Hypothalamus (tissue), 51 donors: ENCODE measurements at regions not wholly inside any gene's neighbourhood (a gene's known extent, or its start where the extent isn't known, plus 50 kb on each side); places are given as distances from the start of the nearest gene placed in this dataset.
"Not testable (repeated sequence)": the region's sequence is repeated elsewhere in the genome, so short reads cannot be mapped to it uniquely, and the experiment has no call there.

Source experiments
- DNase-seq, 51 donors: peaks; one replicate each; lab custom pipeline; 2025; lab: John Stamatoyannopoulos, UW

- DNase-seq: not testable (repeated sequence)
Observed at GRCh38 chr10:118834370-118834769, 79.6 kb upstream of the CACUL1 start.

DNA sequence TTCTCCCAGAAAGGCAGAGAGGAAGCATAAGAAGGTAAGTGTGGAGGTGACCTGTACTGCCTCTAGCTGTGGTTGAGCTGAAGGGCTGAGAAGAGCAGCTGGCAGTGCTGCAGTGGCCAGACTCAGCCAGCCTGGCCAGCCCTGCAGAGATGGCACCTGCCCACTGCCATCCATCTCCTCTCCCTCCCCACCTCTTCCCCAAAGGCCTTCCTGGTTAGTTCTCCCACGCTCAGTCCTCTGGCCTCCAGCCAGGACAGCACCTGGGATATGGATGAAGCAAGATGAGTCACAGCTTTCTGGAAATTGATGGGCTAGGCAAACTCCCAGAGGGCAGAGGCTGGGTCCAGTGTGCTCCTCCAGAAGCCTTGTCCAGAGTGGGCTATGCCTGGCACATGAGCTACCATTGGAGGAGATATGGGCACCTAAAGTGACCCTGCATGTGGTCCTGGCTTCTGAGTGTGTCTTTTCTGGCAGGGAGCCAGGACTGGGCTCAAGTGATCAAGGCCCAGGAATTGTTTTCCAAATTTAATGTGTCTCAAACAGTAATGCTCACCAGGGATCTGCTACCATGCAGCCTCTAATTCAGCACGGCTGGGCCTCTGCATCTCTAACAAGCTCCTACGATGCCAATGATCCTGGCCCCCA lies 81.0 kb upstream of the CACUL1 start:
- DNase-seq: no peak

DNA sequence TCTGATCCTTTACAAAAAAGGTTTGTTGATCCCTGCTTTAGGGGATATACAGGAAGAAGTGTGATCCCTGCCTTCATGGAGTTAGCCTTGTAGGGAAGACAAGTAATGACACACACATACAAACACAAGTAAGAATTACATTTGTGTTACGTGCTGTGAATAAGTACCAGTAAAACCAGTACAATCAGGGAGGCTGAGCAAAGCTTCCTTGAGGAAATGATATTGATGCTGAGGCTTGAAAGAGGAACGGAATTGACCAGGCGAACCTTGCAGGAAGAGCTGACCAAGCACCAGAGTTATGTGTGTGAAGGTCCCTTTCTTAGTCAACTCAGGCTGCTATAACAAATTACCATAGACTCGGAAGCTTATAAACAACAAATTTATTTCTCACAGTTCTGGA lies 83.6 kb upstream of the CACUL1 start:
- DNase-seq: no peak

GRCh38 chr10:118839348-118839747 lies 84.6 kb upstream of the CACUL1 start:
- no peak for DNase-seq

- DNase-seq: no peak
Observed at GRCh38 chr10:118840071-118840775, 85.5 kb upstream of the CACUL1 start.

- no peak for DNase-seq
Observed at GRCh38 chr10:118840776-118841468, 86.2 kb upstream of the CACUL1 start.

GRCh38 chr10:118841881-118842605 lies 87.3 kb upstream of the CACUL1 start:
- no peak for DNase-seq

- DNase-seq: no peak
Observed at GRCh38 chr10:118842843-118843624, 88.3 kb upstream of the CACUL1 start.

GRCh38 chr10:118843647-118844265 lies 89.0 kb upstream of the CACUL1 start:
- no peak for DNase-seq

GRCh38 chr10:118844731-118845521 lies 90.2 kb upstream of the CACUL1 start:
- no peak for DNase-seq

GRCh38 chr10:118845776-118846175 lies 91.0 kb upstream of the CACUL1 start:
- no peak for DNase-seq

- DNase-seq: peak in 14 of 51 donors; percentile 2 to 36 (median 14)
Observed at GRCh38 chr10:118850418-118851061, 95.8 kb upstream of the CACUL1 start.

GRCh38 chr10:118851062-118852035 lies 96.6 kb upstream of the CACUL1 start:
- DNase-seq: no peak

DNA sequence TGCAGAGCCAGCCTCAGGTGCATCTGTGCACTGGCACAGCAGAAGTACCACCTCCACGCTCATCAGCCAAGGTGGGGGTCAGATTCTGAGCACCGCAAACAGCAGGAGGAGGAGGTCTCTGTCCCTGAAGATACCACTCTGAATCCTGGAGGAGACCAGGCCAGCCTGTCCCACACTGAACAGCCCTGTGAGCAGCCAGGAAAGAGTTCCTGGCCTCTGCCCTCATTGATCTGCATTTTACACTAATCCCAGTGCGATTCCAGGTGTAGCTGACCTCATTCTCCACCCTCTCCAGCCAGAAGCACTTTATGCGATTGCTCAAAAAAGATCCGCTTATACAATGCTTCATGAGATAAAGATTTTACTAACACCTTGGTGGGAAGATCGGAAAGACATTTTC lies 99.1 kb upstream of the CACUL1 start:
- DNase-seq: no peak

DNA sequence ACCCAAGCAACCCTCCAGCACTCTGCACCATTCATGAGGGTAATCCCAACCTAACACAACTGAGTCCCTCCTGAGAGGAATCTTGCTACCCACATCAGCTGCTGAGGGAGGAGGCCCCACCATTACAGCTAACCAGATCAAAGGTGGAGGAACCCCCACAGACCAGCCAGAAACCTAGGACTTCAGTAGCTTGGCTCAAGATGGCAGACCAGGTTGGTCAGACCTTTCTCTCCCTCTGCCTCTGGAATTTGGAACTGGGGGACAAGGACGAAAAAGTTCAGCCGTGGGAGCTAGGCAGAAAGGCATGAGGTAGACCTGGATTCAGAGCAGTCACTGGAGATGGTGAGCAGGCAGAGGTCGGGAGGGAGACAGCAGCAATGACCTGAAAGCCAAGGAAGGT lies 101.3 kb upstream of the CACUL1 start:
- no peak for DNase-seq

DNA sequence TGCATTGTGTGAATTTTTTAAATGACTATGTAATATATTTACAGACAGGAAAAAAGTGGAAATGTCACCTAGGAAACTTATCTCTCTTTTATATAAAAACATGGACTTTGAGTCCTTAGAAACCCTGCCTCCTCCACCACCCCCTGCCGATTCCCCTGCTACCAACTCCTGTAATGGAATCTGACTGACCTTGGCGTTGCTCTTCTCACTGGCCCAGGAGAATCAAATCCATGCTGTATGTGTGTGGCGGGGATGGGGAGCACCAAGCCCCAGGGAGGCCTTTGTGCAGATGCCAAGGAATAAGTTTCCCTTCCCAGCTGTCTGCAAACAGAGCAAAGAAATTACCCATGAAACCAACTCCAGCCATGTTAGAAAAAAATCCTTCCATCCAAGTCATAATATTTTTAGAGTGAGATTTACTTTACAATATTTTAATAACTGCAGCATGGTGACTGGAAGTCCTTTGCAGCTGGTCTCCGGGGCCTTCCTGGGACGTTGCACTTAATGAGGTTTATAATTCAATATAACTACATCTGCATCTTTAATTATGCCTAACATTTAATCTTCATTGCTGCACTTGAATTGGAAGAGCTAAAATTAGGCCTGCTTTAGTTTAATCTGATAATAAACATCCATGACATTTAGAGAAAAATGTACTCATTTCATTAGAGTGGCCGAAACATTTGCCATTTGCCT lies 111.4 kb upstream of the CACUL1 start:
- no peak for DNase-seq

- DNase-seq: no peak
Observed at GRCh38 chr10:118867768-118868167, 113.0 kb upstream of the CACUL1 start.
